Coronary artery (tissue), 2 donors: ENCODE measurements at regions not wholly inside any gene's neighbourhood (a gene's known extent, or its start where the extent isn't known, plus 50 kb on each side); places are given as distances from the start of the nearest gene placed in this dataset.

ENCODE experiments used
- DNase-seq: peaks from one replicate; pipeline ENCODE4 v3.0.0-alpha.2; 2017; ENCODE audit warnings: low spot score
- H3K27ac ChIP-seq, 2 donors: fragments of 200-600 bp; sonication (generic); one replicate each; pipeline ENCODE4 v1.5.1; 2016 to 2019
- H3K4me3 ChIP-seq: fragments of 200-600 bp; sonication (generic); 2 replicates; pipeline ENCODE4 v1.5.1; 2016; ENCODE audit warnings: mild to moderate bottlenecking, moderate library complexity
- CTCF ChIP-seq: fragments of 200-600 bp; sonication (generic); IDR thresholded peaks from one replicate; pipeline ENCODE4 v1.5.1; 2019; ENCODE audit warnings: antibody characterized with exemption

DNA sequence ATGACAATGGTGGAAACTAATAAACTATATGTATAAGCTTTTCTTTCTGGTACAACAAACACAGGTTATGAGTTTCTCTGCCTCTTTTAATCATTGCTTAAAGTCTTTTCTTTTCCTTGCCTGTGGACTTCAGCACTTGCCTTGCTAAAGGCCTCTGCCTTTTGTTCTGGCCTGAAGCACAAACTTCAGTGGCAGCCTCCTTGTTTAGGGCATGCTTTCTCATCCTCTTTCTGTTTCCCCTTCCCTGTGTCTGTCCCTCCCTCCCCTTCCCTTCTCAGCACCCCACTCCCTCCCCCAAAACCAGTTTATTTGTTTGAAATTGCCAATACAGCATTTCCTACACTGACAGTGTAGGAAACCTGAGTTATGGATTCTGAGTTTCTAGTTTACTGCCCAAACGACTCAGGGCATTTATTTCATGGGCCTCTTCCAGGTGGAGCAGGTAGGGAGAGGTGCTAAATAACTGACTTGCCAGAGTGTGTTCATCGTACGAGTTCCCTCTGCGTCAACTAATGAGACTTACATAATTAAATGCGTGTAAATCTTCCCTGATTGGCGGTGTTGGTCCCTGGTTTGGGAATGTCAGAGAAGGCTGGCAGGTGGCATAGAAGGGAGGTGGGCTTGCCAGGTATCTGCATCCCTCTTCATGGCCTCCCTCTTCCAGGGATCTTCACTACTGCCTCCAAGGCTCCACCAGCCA, 311.0 kb downstream of the FBXW7 start:
- Histone ChIP-seq H3K4me3 (no peak overlapping the region), H3K27ac (no peak overlapping the region)
- TF ChIP-seq CTCF, result no peak
- no peak for DNase-seq

GRCh38 chr4:152224223-152224622, 311.7 kb downstream of the FBXW7 start:
- TF ChIP-seq CTCF, result no peak
- Histone ChIP-seq H3K27ac (no peak overlapping the region), H3K4me3 (no peak overlapping the region)
- DNase-seq, result no peak

DNA sequence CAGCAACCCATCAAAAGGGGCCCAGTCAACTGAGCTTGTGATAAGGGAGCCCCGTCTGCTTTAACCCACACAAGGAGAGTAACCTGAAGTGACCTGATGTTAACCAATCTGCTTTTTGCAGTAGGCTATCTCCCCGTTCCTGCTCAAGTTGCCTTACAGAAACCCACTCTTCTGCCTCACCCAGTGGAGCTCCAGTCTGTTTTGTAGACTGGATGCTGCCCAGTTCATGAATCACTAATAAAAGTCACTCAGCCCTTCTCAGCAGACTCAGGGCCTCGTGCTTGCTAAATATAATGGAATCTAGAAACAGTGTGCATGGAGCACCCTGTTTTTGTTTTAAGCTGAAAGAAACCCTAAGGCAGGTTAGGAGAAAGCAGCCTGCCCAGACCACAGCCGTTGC, 312.3 kb downstream of the FBXW7 start:
- no peak overlapping the region for H3K4me3 ChIP-seq

GRCh38 chr4:152221816-152222516, 313.9 kb downstream of the FBXW7 start:
- no peak overlapping the region for H3K4me3 ChIP-seq
- no peak overlapping the region for H3K27ac ChIP-seq
- DNase-seq, result no peak
- no peak for TF ChIP-seq CTCF

More for the DNA sequence above, 312.3 kb downstream of the FBXW7 start:
- no peak for DNase-seq
- H3K27ac ChIP-seq, result no peak overlapping the region
- TF ChIP-seq CTCF, result no peak

DNA sequence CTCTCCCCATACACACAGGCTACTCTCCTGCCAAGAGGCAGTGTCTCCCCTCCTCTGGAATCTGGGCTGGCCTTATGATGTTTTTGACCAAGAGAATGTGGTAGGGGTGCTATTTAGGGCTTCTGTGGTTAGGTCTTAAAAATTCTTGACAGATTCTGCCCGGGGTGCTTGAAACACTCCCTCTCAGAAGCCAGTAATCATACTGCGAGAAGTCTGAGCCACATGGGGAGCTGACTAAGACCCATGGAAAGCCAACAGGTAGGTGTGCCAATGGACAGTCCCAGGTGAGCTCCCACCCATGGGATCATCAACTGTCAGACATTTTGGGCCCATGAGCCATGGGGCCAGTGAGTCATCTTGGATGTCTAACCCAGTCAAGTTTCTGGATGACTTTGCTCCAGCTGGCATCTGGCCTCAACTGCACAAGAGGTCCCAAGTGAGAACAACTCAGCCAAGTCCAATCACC, 315.7 kb downstream of the FBXW7 start:
- no peak overlapping the region for H3K27ac ChIP-seq
- no peak overlapping the region for H3K4me3 ChIP-seq
- TF ChIP-seq CTCF, result no peak
- no peak for DNase-seq

DNA sequence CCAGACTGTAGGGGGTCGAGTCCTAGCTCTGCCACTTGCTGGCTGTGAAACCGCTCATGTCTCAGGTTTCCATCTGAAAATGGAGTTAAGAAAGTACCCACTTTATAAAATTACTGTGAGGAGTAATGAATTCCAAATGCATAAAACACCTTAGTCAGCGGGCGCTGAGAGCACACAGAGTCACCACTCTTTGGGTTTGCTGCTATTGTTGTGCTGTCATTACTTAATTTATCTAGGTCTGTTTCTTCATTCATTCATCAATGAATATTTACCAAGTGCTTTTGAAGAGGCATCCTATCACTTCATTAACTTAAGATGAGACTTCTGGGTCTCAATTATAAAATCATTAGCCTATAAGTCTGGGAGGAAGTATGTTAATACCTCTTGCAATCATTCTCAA, 317.3 kb downstream of the FBXW7 start:
- no peak for TF ChIP-seq CTCF
- DNase-seq, result no peak
- H3K27ac ChIP-seq, result no peak overlapping the region

GRCh38 chr4:152217896-152218295, 318.0 kb downstream of the FBXW7 start:
- TF ChIP-seq CTCF, result no peak
- Histone ChIP-seq H3K4me3 (no peak overlapping the region), H3K27ac (no peak overlapping the region)
- DNase-seq, result no peak

More for the DNA sequence above, 317.3 kb downstream of the FBXW7 start:
- H3K4me3 ChIP-seq, result no peak overlapping the region
